Fibroblast of lung (primary cell): ENCODE measurements at regions not wholly inside any gene's neighbourhood (a gene's known extent, or its start where the extent isn't known, plus 50 kb on each side); places are given as distances from the start of the nearest gene placed in this dataset.
A peak's percentile ranks its signal among the peaks of the same experiment; 100 is the strongest.

Experiments
- DNase-seq, 2 donors: peaks; one replicate each; pipeline versions ENCODE4 v3.0.0 to v3.0.0-alpha.2; 2010; ENCODE audit warnings: low read depth in 2 of 2
- H2AFZ ChIP-seq: 2 replicates; pipeline ENCODE4 v1.5.1; 2012; ENCODE audit warnings: low read length, control low read depth, inconsistent platforms
- H3K27ac ChIP-seq: 2 replicates; pipeline ENCODE4 v1.5.1; 2011; ENCODE audit warnings: low read length, control low read depth; ENCODE audit not compliant: insufficient read depth
- H3K27me3 ChIP-seq: 2 replicates; pipeline ENCODE4 v1.5.1; 2011; ENCODE audit warnings: mild to moderate bottlenecking, low read length; ENCODE audit not compliant: control insufficient read depth, insufficient read depth
- H3K36me3 ChIP-seq: 2 replicates; pipeline ENCODE4 v1.5.1; 2011; ENCODE audit warnings: low read length; ENCODE audit not compliant: control insufficient read depth, insufficient read depth
- H3K4me1 ChIP-seq: 2 replicates; pipeline ENCODE4 v1.5.1; 2011; ENCODE audit warnings: low read length; ENCODE audit not compliant: control insufficient read depth, insufficient read depth; ENCODE audit errors: extremely low read depth
- H3K4me2 ChIP-seq: 2 replicates; pipeline ENCODE4 v1.5.1; 2011; ENCODE audit warnings: low read length, control low read depth; ENCODE audit not compliant: insufficient read depth; ENCODE audit errors: extremely low read depth
- H3K4me3 ChIP-seq, 4 experiments: fragments of 200-600 bp in 1 of 4; sonication (generic) in 1 of 4; replicated peaks in 1 of 4; 2 replicates each; pipeline ENCODE4 v1.5.1; 2011 to 2016; ENCODE audit warnings: low read length in 4 of 4, low read depth in 3 of 4, mild to moderate bottlenecking in 3 of 4, control low read depth in 2 of 4, inconsistent platforms in 1 of 4, mixed read lengths in 1 of 4; ENCODE audit not compliant: insufficient read depth in 1 of 4; ENCODE audit errors: control extremely low read depth in 1 of 4
- H3K79me2 ChIP-seq: 2 replicates; pipeline ENCODE4 v1.5.1; 2012; ENCODE audit warnings: mild to moderate bottlenecking, low read length, inconsistent platforms; ENCODE audit not compliant: control insufficient read depth, insufficient read depth
- H3K9ac ChIP-seq: 2 replicates; pipeline ENCODE4 v1.5.1; 2011; ENCODE audit warnings: mild to moderate bottlenecking, low read length, control low read depth; ENCODE audit not compliant: insufficient read depth
- H3K9me3 ChIP-seq: 2 replicates; pipeline ENCODE4 v1.5.1; 2012; ENCODE audit warnings: low read depth, low read length; ENCODE audit not compliant: control insufficient read depth, insufficient read depth
- H4K20me1 ChIP-seq: 2 replicates; pipeline ENCODE4 v1.5.1; 2011; ENCODE audit warnings: low read length; ENCODE audit not compliant: control insufficient read depth, insufficient read depth; ENCODE audit errors: extremely low read depth
- EZH2 ChIP-seq: IDR thresholded peaks from 2 replicates; pipeline ENCODE4 v1.5.1; 2012; ENCODE audit warnings: low read length, control low read depth, mild to moderate bottlenecking; ENCODE audit errors: missing control alignments
- TF ChIP-seq, protein P1 (sequence below), 2 donors: IDR thresholded peaks in 1 of 2; conservative IDR thresholded peaks in 1 of 2; 1 replicate in 1 of 2; 2 replicates in 1 of 2; pipeline ENCODE4 v1.5.1; 2011 to 2012; ENCODE audit warnings: low read length in 2 of 2, control low read depth in 1 of 2, inconsistent platforms in 1 of 2, low read depth in 1 of 2, mild to moderate bottlenecking in 1 of 2

DNA sequence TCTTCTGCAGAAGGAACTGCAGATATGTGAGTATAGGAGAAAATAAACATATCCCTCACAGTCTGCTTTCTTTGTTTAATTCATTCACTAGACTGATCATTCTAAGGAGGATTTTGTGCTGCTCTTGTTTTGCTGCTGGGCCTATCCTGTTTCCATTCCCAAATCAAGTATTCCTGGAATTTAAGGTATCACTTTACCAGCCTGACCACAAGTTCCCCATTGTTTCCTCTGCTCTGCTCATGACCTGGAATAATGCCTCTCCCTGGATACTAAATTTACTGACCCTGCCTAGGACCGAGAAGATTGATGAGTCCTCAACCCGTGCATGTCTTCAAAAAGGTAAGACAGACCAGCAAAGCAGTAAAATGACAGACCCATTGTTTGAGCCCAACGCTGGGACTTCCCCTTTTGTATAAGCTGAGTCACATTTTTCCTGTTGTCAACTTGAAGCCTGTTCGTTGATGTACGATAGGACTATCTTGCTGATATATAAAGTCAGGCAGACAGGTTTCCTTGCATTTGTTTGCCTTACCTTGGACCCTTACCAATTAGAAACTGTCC lies 85.5 kb upstream of the TET2 start:
- Histone ChIP-seq H3K9ac (no peak overlapping the region), H3K9me3 (no peaks in the 10 kb centered on the region), H3K79me2 (no peaks in the 10 kb centered on the region), H2AFZ (no peak overlapping the region), H3K4me2 (no peak overlapping the region), H3K36me3 (no peaks in the 10 kb centered on the region), H3K27ac (no peak overlapping the region), H3K27me3 (no peaks in the 10 kb centered on the region), H4K20me1 (no peaks in the 10 kb centered on the region), H3K4me3 (no peak overlapping the region), H3K4me1 (no peaks in the 10 kb centered on the region)
- DNase-seq = peak in 1 of 2 donors; percentile 83
- TF ChIP-seq, protein P1, sequence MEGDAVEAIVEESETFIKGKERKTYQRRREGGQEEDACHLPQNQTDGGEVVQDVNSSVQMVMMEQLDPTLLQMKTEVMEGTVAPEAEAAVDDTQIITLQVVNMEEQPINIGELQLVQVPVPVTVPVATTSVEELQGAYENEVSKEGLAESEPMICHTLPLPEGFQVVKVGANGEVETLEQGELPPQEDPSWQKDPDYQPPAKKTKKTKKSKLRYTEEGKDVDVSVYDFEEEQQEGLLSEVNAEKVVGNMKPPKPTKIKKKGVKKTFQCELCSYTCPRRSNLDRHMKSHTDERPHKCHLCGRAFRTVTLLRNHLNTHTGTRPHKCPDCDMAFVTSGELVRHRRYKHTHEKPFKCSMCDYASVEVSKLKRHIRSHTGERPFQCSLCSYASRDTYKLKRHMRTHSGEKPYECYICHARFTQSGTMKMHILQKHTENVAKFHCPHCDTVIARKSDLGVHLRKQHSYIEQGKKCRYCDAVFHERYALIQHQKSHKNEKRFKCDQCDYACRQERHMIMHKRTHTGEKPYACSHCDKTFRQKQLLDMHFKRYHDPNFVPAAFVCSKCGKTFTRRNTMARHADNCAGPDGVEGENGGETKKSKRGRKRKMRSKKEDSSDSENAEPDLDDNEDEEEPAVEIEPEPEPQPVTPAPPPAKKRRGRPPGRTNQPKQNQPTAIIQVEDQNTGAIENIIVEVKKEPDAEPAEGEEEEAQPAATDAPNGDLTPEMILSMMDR (conservative IDR thresholded peaks at IDR 0.05 in 1 of 2, IDR thresholded peaks at IDR 0.05 in 1 of 2; ENCODE audit: low read depth in 1 of 2, low read length in 2 of 2) = no peak
- TF ChIP-seq EZH2 = no peak

DNA sequence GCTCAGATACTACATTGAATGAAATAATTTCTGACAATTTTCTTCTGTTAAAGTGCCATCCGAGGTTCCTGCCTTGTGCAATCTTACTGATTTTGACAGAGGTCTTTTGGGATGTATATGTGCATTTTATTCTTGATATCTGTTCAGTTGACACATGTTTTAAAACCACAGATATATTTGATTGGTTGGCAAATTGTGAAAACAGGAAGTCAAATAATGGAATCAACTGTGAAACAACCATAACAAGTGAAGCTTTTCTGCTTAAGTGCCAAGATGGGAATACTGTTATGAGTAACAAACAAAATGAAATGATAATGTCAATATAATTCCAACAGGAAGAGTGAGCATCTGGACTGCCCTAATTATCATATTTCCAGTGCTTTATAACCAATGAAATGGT lies 84.9 kb upstream of the TET2 start:
- Histone ChIP-seq H3K79me2 (no peaks in the 10 kb centered on the region), H3K9ac (no peak overlapping the region), H3K27ac (no peak overlapping the region), H3K4me3 (no peak overlapping the region), H3K4me2 (no peak overlapping the region), H2AFZ (no peak overlapping the region), H3K4me1 (no peaks in the 10 kb centered on the region), H3K9me3 (no peaks in the 10 kb centered on the region), H3K36me3 (no peaks in the 10 kb centered on the region), H4K20me1 (no peaks in the 10 kb centered on the region), H3K27me3 (no peaks in the 10 kb centered on the region)
- TF ChIP-seq, protein P1 (conservative IDR thresholded peaks at IDR 0.05 in 1 of 2, IDR thresholded peaks at IDR 0.05 in 1 of 2; ENCODE audit: low read depth in 1 of 2, low read length in 2 of 2) = no peak
- DNase-seq = no peak

DNA sequence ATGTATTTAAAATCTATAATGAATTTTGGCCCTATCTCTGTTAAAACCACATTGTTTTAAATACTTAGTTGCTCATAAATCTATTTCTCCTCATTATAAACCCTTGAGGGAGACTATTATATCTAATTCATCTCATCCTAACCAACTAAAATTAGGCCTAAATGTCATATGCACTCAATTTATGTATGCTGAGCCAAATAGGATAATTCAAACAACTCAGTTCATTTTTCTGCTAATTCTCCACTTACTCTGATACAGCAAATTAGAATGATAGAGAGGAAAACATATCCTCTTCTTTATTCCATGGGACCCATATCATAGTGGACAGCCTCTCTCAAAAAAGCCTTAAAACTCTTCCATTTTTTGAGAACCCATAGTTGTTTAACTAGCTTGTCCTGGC lies 80.3 kb upstream of the TET2 start:
- TF ChIP-seq, protein P1 (conservative IDR thresholded peaks at IDR 0.05 in 1 of 2, IDR thresholded peaks at IDR 0.05 in 1 of 2; ENCODE audit: low read depth in 1 of 2, low read length in 2 of 2) = no peak
- TF ChIP-seq EZH2 = no peak
- DNase-seq = no peak

More for the DNA sequence above, 80.3 kb upstream of the TET2 start:
- no peaks in the 10 kb centered on the region for H3K36me3 ChIP-seq
- no peak overlapping the region for H3K4me2 ChIP-seq
- no peak overlapping the region for H3K27ac ChIP-seq
- no peaks in the 10 kb centered on the region for H4K20me1 ChIP-seq
- no peaks in the 10 kb centered on the region for H3K79me2 ChIP-seq
- no peaks in the 10 kb centered on the region for H3K4me1 ChIP-seq
- no peak overlapping the region for H3K4me3 ChIP-seq
- H2AFZ ChIP-seq = no peak overlapping the region
- H3K27me3 ChIP-seq = no peaks in the 10 kb centered on the region
- H3K9ac ChIP-seq = no peak overlapping the region
- no peaks in the 10 kb centered on the region for H3K9me3 ChIP-seq
